ENCODE measurements at regions not wholly inside any gene's neighbourhood (a gene's known extent, or its start where the extent isn't known, plus 50 kb on each side); places are given as distances from the start of the nearest gene placed in this dataset.

GRCh38 chr6:104548297-104548696 lies 311.4 kb downstream of the HACE1 start:
- no peak for TF ChIP-seq ZBTB7A (IDR thresholded peaks at IDR 0.05; ENCODE audit: low read depth)
- no peak for TF ChIP-seq REST (IDR thresholded peaks at IDR 0.05; ENCODE audit: low read depth)
- no peak for TF ChIP-seq YY1 (IDR thresholded peaks at IDR 0.05; ENCODE audit: low read depth)
- no peak for TF ChIP-seq FOXM1 (IDR thresholded peaks at IDR 0.05; ENCODE audit: borderline replicate concordance, low read depth)
- TF ChIP-seq EP300 (IDR thresholded peaks at IDR 0.05; ENCODE audit: borderline replicate concordance): no peak
- TF ChIP-seq USF1 (IDR thresholded peaks at IDR 0.05): no peak
- TF ChIP-seq EGR1 (IDR thresholded peaks at IDR 0.05): no peak
- TF ChIP-seq TAF1 (IDR thresholded peaks at IDR 0.05; ENCODE audit: low read depth): no peak
- no peak for TF ChIP-seq MAX (IDR thresholded peaks at IDR 0.05)
- TF ChIP-seq RAD21 (IDR thresholded peaks at IDR 0.05; ENCODE audit: low read depth): no peak
- TF ChIP-seq CREB1 (IDR thresholded peaks at IDR 0.05; ENCODE audit: low read depth): no peak
- no peak for TF ChIP-seq CEBPB (IDR thresholded peaks at IDR 0.05)

- TF ChIP-seq RAD21 (IDR thresholded peaks at IDR 0.05; ENCODE audit: low read depth): no peak
- no peak for TF ChIP-seq REST (IDR thresholded peaks at IDR 0.05; ENCODE audit: low read depth)
- TF ChIP-seq USF1 (IDR thresholded peaks at IDR 0.05): no peak
- TF ChIP-seq FOXM1 (IDR thresholded peaks at IDR 0.05; ENCODE audit: borderline replicate concordance, low read depth): no peak
- TF ChIP-seq TCF12 (IDR thresholded peaks at IDR 0.05; ENCODE audit: low read depth): no peak
- no peak for TF ChIP-seq NFIC (IDR thresholded peaks at IDR 0.05)
- TF ChIP-seq TEAD4 (IDR thresholded peaks at IDR 0.05): no peak
- TF ChIP-seq YY1 (IDR thresholded peaks at IDR 0.05; ENCODE audit: low read depth): no peak
- TF ChIP-seq TAF1 (IDR thresholded peaks at IDR 0.05; ENCODE audit: low read depth): no peak
- TF ChIP-seq CEBPB (IDR thresholded peaks at IDR 0.05): no peak
- no peak for TF ChIP-seq EGR1 (IDR thresholded peaks at IDR 0.05)
- TF ChIP-seq CREB1 (IDR thresholded peaks at IDR 0.05; ENCODE audit: low read depth): no peak
- no peak for TF ChIP-seq ZBTB7A (IDR thresholded peaks at IDR 0.05; ENCODE audit: low read depth)
- TF ChIP-seq EP300 (IDR thresholded peaks at IDR 0.05; ENCODE audit: borderline replicate concordance): no peak
- TF ChIP-seq MAX (IDR thresholded peaks at IDR 0.05): no peak
These were observed 318.3 kb downstream of the HACE1 start for GRCh38 chr6:104541411-104541810.

GRCh38 chr6:104540743-104541142 lies 319.0 kb downstream of the HACE1 start:
- no peak for TF ChIP-seq CEBPB (IDR thresholded peaks at IDR 0.05)
- TF ChIP-seq USF1 (IDR thresholded peaks at IDR 0.05): no peak
- no peak for TF ChIP-seq FOXM1 (IDR thresholded peaks at IDR 0.05; ENCODE audit: borderline replicate concordance, low read depth)
- no peak for TF ChIP-seq ZBTB7A (IDR thresholded peaks at IDR 0.05; ENCODE audit: low read depth)
- TF ChIP-seq YY1 (IDR thresholded peaks at IDR 0.05; ENCODE audit: low read depth): no peak
- no peak for TF ChIP-seq RAD21 (IDR thresholded peaks at IDR 0.05; ENCODE audit: low read depth)
- TF ChIP-seq CREB1 (IDR thresholded peaks at IDR 0.05; ENCODE audit: low read depth): no peak
- TF ChIP-seq MAX (IDR thresholded peaks at IDR 0.05): no peak
- no peak for TF ChIP-seq TCF12 (IDR thresholded peaks at IDR 0.05; ENCODE audit: low read depth)
- no peak for TF ChIP-seq EGR1 (IDR thresholded peaks at IDR 0.05)
- TF ChIP-seq TEAD4 (IDR thresholded peaks at IDR 0.05): no peak
- no peak for TF ChIP-seq NFIC (IDR thresholded peaks at IDR 0.05)
- no peak for TF ChIP-seq REST (IDR thresholded peaks at IDR 0.05; ENCODE audit: low read depth)
- no peak for TF ChIP-seq TAF1 (IDR thresholded peaks at IDR 0.05; ENCODE audit: low read depth)
- no peak for TF ChIP-seq EP300 (IDR thresholded peaks at IDR 0.05; ENCODE audit: borderline replicate concordance)

GRCh38 chr6:104539173-104539572 lies 320.5 kb downstream of the HACE1 start:
- TF ChIP-seq MAX (IDR thresholded peaks at IDR 0.05) (no peak), TCF12 (IDR thresholded peaks at IDR 0.05; ENCODE audit: low read depth) (no peak), TAF1 (IDR thresholded peaks at IDR 0.05; ENCODE audit: low read depth) (no peak), REST (IDR thresholded peaks at IDR 0.05; ENCODE audit: low read depth) (no peak), EP300 (IDR thresholded peaks at IDR 0.05; ENCODE audit: borderline replicate concordance) (no peak), EGR1 (IDR thresholded peaks at IDR 0.05) (no peak), NFIC (IDR thresholded peaks at IDR 0.05) (no peak), TEAD4 (IDR thresholded peaks at IDR 0.05) (no peak), CREB1 (IDR thresholded peaks at IDR 0.05; ENCODE audit: low read depth) (no peak), ZBTB7A (IDR thresholded peaks at IDR 0.05; ENCODE audit: low read depth) (no peak), USF1 (IDR thresholded peaks at IDR 0.05) (no peak), YY1 (IDR thresholded peaks at IDR 0.05; ENCODE audit: low read depth) (no peak), RAD21 (IDR thresholded peaks at IDR 0.05; ENCODE audit: low read depth) (no peak)

Data from Ishikawa (cell line).